Right lobe of liver (tissue), 6 donors: ENCODE measurements at regions not wholly inside any gene's neighbourhood (a gene's known extent, or its start where the extent isn't known, plus 50 kb on each side); places are given as distances from the start of the nearest gene placed in this dataset.

Experiments
- ATAC-seq, 4 donors: fragments of 200-7000 bp; cut with Tn5 transposase; one replicate each; pipeline ENCODE4 v1.9.1; 2020; ENCODE audit warnings: mild to moderate bottlenecking in 4 of 4, moderate library complexity in 4 of 4
- DNase-seq, 3 donors: peaks; one replicate each; pipeline ENCODE4 v3.0.0-alpha.2; 2020
- H3K27ac ChIP-seq, 3 donors: fragments of 200-600 bp; one replicate each; pipeline ENCODE4 v1.8.0; 2022
- H3K27me3 ChIP-seq, 2 donors: fragments of 200-600 bp; one replicate each; pipeline ENCODE4 v1.8.0; 2022
- H3K36me3 ChIP-seq, 4 donors: fragments of 200-600 bp; sonication (generic) in 1 of 4; one replicate each; pipeline versions ENCODE4 v1.5.1 to v1.8.0; 2017 to 2022; ENCODE audit warnings: control low read depth in 1 of 4
- H3K4me1 ChIP-seq, 4 donors: fragments of 200-600 bp; sonication (generic) in 1 of 4; one replicate each; pipeline versions ENCODE4 v1.5.1 to v1.8.0; 2017 to 2022; ENCODE audit warnings: control low read depth in 1 of 4
- H3K4me3 ChIP-seq, 3 donors: fragments of 200-600 bp; one replicate each; pipeline ENCODE4 v1.8.0; 2022
- H3K9me3 ChIP-seq, 4 donors: fragments of 200-600 bp; sonication (generic) in 1 of 4; one replicate each; pipeline versions ENCODE4 v1.5.1 to v1.8.0; 2017 to 2022; ENCODE audit warnings: control low read depth in 1 of 4
- CTCF ChIP-seq, 4 donors: fragments of 200-600 bp in 3 of 4; fragments of 450-650 bp in 1 of 4; IDR thresholded peaks; one replicate each; pipeline versions ENCODE4 v1.5.1 to v1.8.0; 2016 to 2022; ENCODE audit warnings: antibody characterized with exemption in 4 of 4, mild to moderate bottlenecking in 2 of 4
- POLR2A ChIP-seq: fragments of 450-650 bp; IDR thresholded peaks from one replicate; pipeline ENCODE4 v1.6.1; 2017; ENCODE audit warnings: antibody characterized with exemption, mild to moderate bottlenecking
- WGBS: methylation state at CpG from one replicate; pipeline ENCODE4 v1.1.6; 2018; ENCODE audit warnings: low coverage, low lambda C conversion rate; ENCODE audit not compliant: insufficient coverage; ENCODE audit errors: missing lambda C conversion rate; 5-methylcytosine and 5-hydroxymethylcytosine counted together
- intact Hi-C, 2 donors: fragments of 100-400 bp; cut with DNase I; formaldehyde crosslinking; loops; one replicate each; pipeline versions ENCODE4 v1.11.2 to v1.14.1; 2022
- donor health status: DM: no; HTN: yes; CAD: no.
- donor health status: DM: no; HTN: no; CAD: no.
- donor health status: DM: no; HTN: no; CAD: no.
- donor health status: DM: no; HTN: yes; CAD: no.
- donor health status: DM: no; HTN: yes; CAD: no.

- Histone ChIP-seq H3K4me3 (no peak overlapping the region), H3K9me3 (no peaks in the 10 kb centered on the region), H3K36me3 (no peaks in the 10 kb centered on the region), H3K27ac (no peak overlapping the region), H3K27me3 (no peaks in the 10 kb centered on the region), H3K4me1 (no peaks in the 10 kb centered on the region)
- no peak for ATAC-seq
- WGBS, result 38% methylated on average over 4 of the region's 4 CpGs
- intact Hi-C loops, result no loop called here
- no peak for TF ChIP-seq POLR2A
- TF ChIP-seq CTCF (IDR thresholded peaks at IDR 0.05), result no peak
- no peak for DNase-seq
Measured at GRCh38 chr12:97131220-97131981, 224.3 kb downstream of the NEDD1 start.

GRCh38 chr12:97132270-97132669 lies 225.2 kb downstream of the NEDD1 start:
- Histone ChIP-seq H3K27me3 (no peaks in the 10 kb centered on the region), H3K9me3 (no peaks in the 10 kb centered on the region), H3K36me3 (no peaks in the 10 kb centered on the region), H3K27ac (no peak overlapping the region), H3K4me3 (no peak overlapping the region), H3K4me1 (no peaks in the 10 kb centered on the region)
- TF ChIP-seq CTCF (IDR thresholded peaks at IDR 0.05) (no peak), POLR2A (no peak)
- intact Hi-C loops, result no loop called here
- 14% methylated on average over 2 of the region's 2 CpGs for WGBS
- ATAC-seq, result no peak
- no peak for DNase-seq

GRCh38 chr12:97134495-97134894 lies 227.4 kb downstream of the NEDD1 start:
- DNase-seq (no peak), ATAC-seq (no peak)
- intact Hi-C loops, result no loop called here
- Histone ChIP-seq H3K36me3 (no peaks in the 10 kb centered on the region), H3K9me3 (no peaks in the 10 kb centered on the region), H3K4me1 (no peaks in the 10 kb centered on the region), H3K4me3 (no peak overlapping the region), H3K27ac (no peak overlapping the region), H3K27me3 (no peaks in the 10 kb centered on the region)
- WGBS, result 64% methylated on average over 1 of the region's 1 CpG
- no peak for TF ChIP-seq CTCF (IDR thresholded peaks at IDR 0.05)
- no peak for TF ChIP-seq POLR2A

- intact Hi-C loops, result no loop called here
- Histone ChIP-seq H3K27me3 (no peaks in the 10 kb centered on the region), H3K36me3 (no peaks in the 10 kb centered on the region), H3K4me1 (no peaks in the 10 kb centered on the region), H3K27ac (no peak overlapping the region), H3K9me3 (no peaks in the 10 kb centered on the region), H3K4me3 (no peak overlapping the region)
- DNase-seq (no peak), ATAC-seq (no peak)
- 38% methylated on average over 4 of the region's 4 CpGs for WGBS
- no peak for TF ChIP-seq POLR2A
- no peak for TF ChIP-seq CTCF (IDR thresholded peaks at IDR 0.05)
Measured at GRCh38 chr12:97140355-97140754, 233.3 kb downstream of the NEDD1 start.
